GM18873 (cell line): ENCODE measurements at regions not wholly inside any gene's neighbourhood (a gene's known extent, or its start where the extent isn't known, plus 50 kb on each side); places are given as distances from the start of the nearest gene placed in this dataset.
"Not testable (repeated sequence)": the region's sequence is repeated elsewhere in the genome, so short reads cannot be mapped to it uniquely, and the experiment has no call there.

Source experiments
- ATAC-seq: cut with Tn5 transposase; IDR thresholded peaks from one replicate; pipeline ENCODE4 v1.9.1; 2021; ENCODE audit warnings: mild to moderate bottlenecking, moderate library complexity, moderate number of reproducible peaks; ENCODE audit not compliant: unreplicated experiment, low FRiP score

DNA sequence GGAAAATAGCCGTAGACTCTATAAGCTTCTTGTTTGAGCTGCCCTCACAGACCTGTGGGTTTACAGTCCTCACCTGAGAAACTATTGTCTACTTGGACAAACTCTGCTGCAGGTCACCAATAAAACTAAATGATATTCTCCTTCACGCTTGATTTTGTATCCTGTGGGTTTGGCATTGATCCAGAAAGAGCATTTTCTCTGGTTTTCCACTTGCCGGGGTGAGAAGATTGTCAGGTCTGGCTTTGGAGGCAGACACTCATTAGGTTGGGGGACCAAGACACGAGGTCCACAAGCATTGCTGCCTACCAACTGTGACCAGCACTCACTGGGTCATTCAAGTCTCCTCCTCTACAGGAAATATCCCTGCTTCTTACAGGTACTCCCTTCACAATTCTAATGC is 68.5 kb downstream of the CDC14C start:
- no peak for ATAC-seq

DNA sequence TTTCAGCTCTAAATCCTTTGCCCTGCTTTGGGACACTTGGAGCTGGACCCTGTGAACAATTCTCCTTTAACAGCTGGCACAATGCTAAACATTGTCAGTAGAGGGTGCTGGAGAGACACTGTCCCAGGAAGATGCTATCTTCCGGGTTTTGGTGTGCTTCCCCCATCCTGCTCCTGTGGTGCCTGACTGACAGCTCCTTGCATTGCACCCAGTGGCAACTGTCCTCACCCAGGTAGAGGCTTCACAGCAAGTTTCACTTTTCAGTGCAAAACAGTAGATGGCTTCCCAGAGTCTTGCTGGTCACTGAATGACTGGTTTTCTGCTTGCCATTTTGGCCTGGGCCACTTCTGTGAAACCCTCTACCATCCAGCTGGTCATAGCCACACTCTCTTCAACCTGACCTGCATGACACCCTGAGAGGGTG is 77.3 kb downstream of the CDC14C start:
- peak; percentile 94 for ATAC-seq

DNA sequence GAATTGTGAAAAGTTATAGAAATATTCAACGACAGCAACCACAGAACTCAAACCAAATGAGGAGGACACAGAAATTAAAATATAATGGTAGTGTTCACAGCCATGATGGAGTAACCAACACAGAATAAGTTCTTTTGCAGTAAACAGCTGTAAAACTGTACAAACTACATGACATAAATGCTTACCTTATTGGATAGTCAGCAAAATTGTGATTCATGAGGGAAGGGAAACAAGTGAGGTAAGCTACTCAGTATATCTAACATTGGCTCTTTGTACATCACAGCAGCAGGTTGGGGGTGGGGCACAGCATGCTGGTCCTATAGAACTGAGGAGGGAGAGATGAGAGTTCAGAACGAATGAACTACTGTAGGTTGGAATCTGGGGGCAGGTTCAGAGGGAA is 86.4 kb downstream of the CDC14C start:
- no peak for ATAC-seq

DNA sequence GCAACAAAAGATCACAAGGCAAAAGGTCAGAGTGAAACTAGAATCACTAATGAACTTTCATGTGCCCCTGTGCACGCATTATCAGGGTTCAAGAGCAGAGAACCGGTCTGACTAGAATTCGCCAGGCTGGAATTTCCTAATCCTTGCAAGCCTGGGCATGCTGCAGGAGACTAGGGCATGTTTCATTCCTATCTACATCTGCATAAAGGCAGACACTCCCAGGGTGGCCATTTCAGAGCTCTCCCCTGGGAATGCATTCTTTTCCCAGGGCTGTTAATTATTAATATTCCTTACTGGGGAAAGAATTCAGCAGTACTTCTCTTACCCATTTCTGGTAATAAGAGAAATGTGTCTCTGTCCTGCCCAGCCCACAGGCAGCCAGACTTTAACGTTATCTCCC is 90.5 kb downstream of the CDC14C start:
- no peak for ATAC-seq

DNA sequence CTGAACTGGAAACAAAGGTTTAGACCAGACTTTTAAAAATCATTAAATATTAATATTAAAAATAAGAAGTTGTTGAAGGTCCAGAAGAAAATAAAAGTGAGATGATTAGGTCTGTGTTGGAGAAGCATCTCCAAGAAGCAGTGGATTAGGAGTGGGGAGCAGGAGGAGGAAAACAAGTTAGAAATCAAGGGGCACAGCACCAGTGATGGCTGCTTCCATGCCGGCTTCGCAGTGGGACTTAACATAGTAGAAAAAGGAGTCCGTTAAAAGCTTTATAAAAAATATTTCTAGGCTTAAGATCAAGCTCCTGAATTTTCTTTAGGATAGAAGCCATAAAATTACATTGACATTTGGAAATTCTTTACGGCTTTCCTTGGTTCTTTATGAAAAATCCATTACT is 95.8 kb downstream of the CDC14C start:
- ATAC-seq: no peak

DNA sequence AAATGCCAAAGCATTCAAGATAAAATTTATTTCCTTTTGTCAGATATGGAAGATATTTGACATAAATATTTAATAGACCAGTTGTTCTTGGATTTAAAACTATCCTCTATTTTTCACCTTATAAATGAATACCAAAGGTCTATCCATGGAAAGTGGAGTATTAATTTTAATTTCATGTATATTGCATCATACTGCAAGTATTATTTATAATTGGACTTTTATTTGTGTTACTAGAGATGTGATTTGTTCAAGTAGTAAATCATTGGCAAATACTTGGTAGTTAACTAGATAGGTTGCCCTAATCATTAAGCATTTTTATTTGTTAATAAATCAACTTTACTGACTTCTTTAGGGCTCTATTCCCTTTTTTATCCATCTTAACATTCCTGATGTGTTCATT is 98.1 kb downstream of the CDC14C start:
- ATAC-seq: no peak

DNA sequence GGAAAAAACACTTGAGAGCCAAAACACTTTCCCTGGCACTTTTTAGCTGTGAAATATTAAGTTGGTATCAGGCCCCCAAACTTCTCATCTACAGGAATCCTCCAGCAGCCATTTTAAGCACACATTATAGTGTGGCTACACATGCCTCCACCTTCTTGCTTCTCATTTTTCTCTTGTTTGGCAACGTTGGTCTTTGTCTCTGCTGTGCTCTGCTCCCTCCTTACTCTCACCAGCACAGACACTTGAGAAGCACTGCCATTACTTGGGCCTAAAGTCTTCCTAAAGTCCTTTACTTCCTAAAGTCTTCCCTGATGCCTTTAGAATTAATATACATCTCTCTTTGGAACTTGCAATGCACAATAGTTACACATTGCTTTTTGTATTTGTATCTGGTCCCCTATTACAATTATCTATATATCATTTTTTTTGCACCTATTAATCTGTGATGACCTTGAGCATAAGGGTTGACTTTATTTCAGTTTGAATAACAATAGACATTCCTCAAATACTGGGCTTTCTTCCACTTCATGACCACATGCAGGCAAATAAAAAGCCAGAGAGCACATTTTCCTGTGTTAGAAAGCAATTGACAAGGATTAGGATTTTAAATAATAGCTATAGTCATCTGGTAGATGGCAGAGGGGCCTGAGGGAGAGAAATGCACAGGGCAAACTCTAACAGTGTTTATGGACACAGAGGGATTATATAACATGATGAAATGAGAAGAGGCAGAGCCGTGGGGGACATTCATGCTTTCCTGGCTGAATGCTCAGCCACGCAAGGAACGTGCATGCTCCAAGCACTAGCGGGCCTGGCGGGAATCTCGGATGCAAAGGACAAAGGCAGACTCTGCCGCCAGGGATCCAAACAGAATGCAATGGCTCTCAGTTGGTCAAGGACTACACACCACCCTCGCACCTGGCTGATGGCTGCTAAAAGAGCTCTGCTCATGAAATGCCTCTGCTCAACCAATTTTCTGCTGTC is 99.3 kb downstream of the CDC14C start:
- ATAC-seq: no peak

DNA sequence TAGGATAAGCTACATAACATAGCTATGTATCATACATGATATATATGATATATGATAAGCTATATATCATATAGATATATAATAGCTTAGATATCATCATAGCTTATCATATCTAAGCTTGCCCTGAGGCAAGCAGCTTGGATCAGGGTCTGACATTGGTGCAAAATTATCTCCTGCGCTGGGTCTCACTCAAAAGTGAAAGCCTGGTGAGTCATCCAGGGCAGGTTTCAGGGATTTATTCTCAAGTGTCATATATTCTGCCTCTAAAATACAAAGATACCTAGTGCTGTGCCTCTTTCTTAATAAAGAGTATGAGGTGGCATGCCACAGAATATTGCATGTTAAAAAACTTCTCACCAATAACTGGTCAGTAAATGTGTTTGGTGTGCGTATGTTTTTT is 105.9 kb downstream of the CDC14C start:
- ATAC-seq: no peak

DNA sequence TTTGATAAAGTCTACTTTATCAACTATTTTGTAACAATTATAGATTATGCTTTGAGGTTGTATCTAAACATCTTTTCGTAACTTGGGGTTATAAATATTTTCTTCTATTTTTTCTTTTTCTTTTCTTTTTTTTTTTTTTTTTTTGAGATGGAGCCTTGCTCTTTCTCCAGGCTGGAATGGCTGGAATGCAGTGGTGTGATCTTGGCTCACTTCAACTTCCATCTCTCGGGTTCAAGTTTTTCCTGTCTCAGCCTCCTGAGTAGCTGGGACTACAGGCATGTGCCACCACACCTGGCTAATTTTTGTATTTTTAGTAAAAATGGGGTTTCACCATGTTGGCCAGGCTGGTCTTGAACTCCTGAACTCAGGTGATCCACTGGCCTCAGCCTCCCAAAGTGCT is 108.8 kb downstream of the CDC14C start:
- not testable (repeated sequence) for ATAC-seq

DNA sequence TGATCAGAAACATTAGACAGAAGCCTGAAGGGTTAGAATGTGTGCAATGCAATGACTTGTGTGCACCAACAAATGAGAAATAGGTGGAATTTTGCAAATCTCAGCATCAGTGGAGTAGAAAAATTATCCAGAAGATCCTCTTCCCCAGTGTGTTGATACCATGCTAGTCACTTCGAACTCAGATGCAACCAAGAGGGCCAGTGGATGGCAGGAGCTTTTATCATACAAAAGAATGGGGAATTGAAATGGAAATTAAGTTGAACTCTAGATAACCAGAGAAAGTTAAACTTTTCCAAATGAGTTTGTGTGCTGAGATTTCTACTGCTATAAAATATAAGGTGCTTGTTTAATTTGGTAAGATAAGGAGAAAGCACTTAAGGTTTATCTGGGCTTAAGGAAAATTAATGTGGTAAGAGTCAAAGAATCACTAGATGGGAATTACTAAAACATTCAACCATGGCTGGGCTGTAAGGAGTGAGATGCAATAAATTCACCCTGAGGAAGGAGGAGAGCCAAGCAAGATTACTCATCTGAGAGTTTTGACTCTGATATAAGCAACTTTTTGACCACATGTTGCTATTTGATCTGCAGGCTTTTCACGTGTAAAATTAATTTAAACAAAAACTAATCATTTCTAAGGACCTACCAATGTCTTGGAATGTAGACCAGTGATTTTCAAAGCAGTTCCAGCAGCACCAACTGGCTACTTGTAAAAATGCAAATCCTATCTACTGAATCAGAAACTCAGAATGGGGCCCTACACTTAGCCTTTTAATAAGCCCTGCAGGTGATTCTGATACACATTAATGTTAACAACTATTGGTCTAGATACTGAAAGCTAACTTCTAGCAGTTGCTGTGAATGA is 113.2 kb downstream of the CDC14C start:
- no peak for ATAC-seq

DNA sequence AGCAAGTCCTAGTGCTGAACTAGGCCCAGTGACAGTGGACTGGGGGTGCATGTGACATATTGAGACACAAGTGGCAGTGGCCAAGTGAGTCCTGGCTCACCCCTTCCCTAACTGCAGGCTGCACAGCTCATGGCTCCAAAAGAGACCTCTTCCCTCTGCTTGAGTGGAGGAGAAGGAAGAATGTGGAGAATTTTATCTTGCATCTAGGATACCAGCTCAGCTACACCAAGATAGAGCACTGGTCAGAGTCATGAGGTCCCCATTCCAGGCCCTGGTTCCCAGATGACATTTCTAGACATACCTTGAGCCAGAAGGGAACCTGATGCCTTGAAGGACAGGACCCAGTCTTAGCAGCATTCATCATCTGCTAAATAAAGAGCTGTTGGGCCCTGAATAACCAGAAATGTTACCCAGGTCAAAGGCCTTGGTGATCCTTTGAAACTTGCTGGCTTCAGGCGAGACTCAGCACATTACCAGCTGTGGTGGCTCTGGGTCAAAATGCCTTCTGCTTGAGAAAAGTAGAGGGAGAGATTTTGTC is 114.5 kb downstream of the CDC14C start:
- no peak for ATAC-seq

DNA sequence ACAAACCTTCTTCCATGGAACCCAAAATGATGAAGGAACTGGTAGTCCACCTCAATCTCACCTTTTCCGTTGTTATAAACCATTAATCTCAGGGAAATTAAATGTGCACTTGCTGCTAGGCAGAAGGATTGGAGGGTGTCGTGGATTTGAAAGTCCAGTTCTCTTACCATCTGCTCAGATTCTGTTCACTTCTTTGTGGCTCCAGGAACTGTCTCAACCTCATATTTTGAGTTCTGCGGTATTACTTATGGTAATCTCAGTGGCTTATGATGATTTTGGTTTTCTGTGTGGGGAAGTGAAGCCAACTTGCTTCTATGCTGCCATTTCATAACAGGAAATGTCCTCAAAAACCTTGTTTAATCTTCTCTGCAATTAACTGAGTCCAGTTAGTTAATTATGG is 136.4 kb downstream of the CDC14C start:
- ATAC-seq: no peak

DNA sequence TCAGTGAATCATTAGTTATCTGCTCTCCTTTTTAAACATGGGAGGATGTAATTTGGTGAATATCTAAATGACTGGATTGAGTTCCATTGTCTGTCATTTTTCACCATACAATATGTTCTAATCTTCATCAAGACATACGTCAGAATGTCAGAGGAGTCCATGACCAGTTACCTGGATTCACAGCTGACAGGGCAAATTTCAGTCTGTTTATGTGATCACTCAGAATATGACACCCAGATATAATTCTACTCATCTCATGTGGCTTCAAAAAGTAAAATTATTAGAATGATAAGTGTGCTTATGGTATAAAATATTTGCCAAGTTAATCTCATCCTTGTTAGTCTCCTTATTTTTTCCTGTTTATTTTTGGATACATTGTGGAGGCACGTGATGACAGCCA is 150.2 kb downstream of the CDC14C start:
- no peak for ATAC-seq

DNA sequence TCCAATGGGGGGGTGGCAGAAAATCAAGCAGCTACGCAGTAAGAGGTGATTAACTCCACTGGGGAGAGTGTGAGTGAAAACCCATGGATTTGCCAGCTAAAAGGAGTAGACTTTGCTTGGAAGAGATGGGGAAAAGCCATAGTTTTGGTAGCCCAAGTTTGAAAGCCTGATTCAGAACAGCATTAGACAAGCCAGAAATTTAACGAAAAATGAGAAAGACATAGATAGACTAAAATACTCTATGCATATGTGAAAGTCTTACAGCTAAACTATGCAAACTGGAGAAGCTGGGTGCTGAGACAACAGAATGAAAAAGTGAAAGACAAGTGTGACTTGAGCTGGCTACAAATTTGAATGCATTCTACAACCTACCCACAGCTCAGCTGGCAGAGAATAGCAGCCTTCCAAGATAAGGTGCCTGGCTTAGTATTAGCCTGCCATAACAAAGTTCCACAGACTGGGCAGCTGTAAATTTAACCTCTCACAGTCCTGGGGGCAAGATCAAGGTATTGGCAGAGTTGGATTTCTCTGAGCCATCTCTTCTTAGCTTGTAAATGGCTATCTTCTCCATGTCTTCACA is 156.6 kb downstream of the CDC14C start:
- ATAC-seq: no peak

DNA sequence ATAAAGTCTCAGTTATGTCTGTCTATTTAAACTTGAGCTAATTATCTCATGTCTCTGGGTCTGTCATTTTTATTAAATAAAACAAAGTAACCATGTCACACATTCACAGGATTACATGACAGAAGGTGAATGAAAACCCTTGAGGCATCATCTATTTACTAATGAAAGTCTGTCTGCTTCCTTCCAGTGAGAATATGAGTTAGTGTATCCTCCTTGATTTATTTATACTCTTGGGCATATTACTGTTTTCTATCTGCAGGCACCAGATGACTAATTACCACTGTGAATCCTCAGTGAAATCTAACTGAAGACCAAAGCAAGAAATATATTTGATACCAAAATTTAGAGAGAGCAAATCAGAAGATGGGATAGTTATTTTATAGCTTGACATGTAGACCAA is 163.7 kb downstream of the CDC14C start:
- ATAC-seq: no peak

DNA sequence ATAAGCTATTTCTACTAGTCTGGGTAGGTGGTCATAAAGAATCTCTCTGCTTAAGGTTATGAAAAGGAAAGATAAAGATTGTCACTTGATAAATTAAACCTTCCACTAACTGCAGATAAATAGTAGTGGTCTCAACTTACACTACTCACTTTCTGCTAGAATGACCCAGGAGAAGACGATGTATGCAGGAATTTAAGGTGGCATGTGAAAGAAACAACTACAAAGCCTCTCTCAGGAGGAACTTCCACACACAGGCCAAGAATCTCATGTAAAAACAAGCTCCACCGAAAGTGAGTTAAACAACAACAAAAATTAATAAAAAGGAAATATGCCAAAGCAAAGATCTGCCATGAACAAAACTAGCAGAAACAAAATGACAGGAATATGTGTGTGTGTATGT is 165.4 kb downstream of the CDC14C start:
- ATAC-seq: no peak

DNA sequence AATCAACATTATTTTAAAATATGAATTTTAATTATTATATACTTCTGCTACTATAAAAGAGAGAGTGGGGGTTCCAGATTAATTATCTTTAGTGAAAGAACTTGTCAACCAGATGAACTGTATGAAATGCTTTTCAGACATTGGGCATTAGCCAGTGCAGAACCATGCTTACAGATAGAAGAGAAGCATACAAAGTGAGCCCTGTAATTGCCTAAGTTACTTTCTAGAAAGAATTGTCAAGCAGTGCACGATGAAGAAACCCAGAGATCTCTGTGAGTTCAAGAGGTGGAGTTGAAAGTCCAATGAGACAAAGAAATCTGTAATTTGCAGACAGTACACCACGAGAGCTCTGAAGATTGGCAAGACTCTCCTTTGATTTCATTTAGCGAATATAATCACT is 166.7 kb downstream of the CDC14C start:
- no peak for ATAC-seq

DNA sequence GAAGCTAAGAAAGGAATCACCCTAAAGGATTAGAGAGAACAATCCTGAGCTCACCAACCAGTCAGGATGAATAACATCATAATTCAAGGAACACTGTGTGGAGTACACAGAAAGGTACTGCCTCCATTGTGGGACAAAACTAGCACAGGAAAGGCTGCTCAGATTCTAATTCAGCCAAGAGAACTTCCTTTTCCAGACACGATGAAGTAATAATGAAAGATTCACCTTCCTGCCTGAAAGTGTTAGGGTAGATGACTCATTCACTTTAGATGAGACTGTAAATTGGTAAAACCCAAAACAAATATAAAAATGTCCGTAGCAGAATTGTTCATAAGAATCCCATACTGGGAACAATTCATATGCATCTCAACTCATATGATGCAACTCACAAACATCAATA is 167.2 kb downstream of the CDC14C start:
- ATAC-seq: no peak

DNA sequence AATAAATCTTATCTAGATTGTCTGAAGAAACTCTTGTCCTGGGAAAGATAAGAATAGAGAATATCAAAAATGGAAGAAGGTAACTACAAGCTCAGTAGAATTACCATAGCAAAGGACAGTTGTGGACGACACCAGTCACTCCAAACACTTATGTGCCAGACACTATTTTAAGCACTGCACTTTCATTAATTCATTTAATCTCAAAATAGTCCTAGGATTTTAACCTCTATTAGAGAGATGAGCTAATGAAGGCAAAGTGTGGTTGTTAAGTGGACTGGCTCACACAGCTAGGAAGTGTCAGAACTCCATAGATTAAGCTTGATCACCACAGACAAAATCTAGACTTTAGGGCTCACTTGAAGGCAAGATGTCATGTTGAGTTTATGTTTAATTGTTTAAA is 168.9 kb downstream of the CDC14C start:
- ATAC-seq: no peak

DNA sequence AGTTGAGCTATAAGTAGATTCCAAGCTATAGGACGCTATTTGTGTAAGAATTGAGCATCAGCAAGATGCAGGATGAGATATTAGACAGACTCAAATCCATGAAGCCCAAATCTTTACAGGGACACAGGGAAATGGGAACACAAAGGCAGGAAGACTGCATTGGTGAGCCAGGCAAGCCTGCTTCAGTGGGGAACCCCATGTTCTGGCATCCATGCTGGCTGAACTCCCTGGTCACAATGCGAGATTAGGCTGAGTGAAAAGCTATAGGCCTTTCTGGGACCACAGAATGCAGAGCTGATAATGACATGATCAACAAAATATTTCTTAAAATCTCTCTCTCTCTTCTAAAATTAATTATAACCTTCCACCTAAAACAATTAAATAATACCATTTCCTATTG is 170.5 kb downstream of the CDC14C start:
- no peak for ATAC-seq
